ENCODE measurements at regions not wholly inside any gene's neighbourhood (a gene's known extent, or its start where the extent isn't known, plus 50 kb on each side); places are given as distances from the start of the nearest gene placed in this dataset.
A peak's percentile ranks its signal among the peaks of the same experiment; 100 is the strongest.

DNA sequence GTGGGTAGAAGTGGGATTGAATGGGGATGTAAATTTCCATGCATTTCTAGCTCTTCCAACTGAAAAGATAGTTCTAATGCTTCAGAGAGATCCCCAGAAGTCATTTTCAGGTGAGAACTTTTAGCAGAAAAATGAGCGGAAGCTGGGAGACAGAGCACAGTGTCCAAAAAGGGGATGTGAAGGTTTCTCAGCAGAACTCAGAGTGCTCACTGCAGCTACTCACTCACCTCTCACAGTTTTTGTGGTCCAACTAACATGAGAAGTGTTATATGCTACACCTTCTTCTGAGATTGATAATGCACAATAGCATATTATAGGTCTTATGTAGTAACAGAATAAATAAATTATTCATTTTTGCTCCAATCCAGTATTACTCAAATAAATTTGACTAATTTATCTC lies 519.2 kb upstream of the HS3ST5 start:
- H3F3A ChIP-seq (replicated peaks; ENCODE audit: low read depth): no peaks in the 10 kb centered on the region
- no peak for TF ChIP-seq EZH2 (IDR thresholded peaks at IDR 0.05; ENCODE audit: low read depth, unreplicated experiment)
- no peak for TF ChIP-seq ZNF331 (CRISPR knock-in tag; IDR thresholded peaks at IDR 0.05; ENCODE audit: low read depth)
- TF ChIP-seq, protein P1, sequence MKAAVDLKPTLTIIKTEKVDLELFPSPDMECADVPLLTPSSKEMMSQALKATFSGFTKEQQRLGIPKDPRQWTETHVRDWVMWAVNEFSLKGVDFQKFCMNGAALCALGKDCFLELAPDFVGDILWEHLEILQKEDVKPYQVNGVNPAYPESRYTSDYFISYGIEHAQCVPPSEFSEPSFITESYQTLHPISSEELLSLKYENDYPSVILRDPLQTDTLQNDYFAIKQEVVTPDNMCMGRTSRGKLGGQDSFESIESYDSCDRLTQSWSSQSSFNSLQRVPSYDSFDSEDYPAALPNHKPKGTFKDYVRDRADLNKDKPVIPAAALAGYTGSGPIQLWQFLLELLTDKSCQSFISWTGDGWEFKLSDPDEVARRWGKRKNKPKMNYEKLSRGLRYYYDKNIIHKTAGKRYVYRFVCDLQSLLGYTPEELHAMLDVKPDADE (IDR thresholded peaks at IDR 0.05): no peak
- no peak for TF ChIP-seq NANOG (IDR thresholded peaks at IDR 0.05; ENCODE audit: borderline replicate concordance)
- TF ChIP-seq REST (IDR thresholded peaks at IDR 0.05; ENCODE audit: unreplicated experiment): no peak
- no peak for TF ChIP-seq ZNF114 (CRISPR knock-in tag; IDR thresholded peaks at IDR 0.05)
- no peak for TF ChIP-seq POLR2AphosphoS5 (IDR thresholded peaks at IDR 0.05; ENCODE audit: low read depth)
- no peak for TF ChIP-seq CREB1 (CRISPR knock-in tag; IDR thresholded peaks at IDR 0.05; ENCODE audit: low read depth)
- TF ChIP-seq STAT1 (IDR thresholded peaks at IDR 0.05; ENCODE audit: unreplicated experiment): no peak
- no peak for TF ChIP-seq EZH2phosphoT487 (IDR thresholded peaks at IDR 0.05; ENCODE audit: unreplicated experiment)
- TF ChIP-seq CTCF (conservative IDR thresholded peaks at IDR 0.05; ENCODE audit: low read depth in 2 of 2): no peak
- TF ChIP-seq JUNB (IDR thresholded peaks at IDR 0.05; ENCODE audit: unreplicated experiment): no peak
- TF ChIP-seq, protein P2, sequence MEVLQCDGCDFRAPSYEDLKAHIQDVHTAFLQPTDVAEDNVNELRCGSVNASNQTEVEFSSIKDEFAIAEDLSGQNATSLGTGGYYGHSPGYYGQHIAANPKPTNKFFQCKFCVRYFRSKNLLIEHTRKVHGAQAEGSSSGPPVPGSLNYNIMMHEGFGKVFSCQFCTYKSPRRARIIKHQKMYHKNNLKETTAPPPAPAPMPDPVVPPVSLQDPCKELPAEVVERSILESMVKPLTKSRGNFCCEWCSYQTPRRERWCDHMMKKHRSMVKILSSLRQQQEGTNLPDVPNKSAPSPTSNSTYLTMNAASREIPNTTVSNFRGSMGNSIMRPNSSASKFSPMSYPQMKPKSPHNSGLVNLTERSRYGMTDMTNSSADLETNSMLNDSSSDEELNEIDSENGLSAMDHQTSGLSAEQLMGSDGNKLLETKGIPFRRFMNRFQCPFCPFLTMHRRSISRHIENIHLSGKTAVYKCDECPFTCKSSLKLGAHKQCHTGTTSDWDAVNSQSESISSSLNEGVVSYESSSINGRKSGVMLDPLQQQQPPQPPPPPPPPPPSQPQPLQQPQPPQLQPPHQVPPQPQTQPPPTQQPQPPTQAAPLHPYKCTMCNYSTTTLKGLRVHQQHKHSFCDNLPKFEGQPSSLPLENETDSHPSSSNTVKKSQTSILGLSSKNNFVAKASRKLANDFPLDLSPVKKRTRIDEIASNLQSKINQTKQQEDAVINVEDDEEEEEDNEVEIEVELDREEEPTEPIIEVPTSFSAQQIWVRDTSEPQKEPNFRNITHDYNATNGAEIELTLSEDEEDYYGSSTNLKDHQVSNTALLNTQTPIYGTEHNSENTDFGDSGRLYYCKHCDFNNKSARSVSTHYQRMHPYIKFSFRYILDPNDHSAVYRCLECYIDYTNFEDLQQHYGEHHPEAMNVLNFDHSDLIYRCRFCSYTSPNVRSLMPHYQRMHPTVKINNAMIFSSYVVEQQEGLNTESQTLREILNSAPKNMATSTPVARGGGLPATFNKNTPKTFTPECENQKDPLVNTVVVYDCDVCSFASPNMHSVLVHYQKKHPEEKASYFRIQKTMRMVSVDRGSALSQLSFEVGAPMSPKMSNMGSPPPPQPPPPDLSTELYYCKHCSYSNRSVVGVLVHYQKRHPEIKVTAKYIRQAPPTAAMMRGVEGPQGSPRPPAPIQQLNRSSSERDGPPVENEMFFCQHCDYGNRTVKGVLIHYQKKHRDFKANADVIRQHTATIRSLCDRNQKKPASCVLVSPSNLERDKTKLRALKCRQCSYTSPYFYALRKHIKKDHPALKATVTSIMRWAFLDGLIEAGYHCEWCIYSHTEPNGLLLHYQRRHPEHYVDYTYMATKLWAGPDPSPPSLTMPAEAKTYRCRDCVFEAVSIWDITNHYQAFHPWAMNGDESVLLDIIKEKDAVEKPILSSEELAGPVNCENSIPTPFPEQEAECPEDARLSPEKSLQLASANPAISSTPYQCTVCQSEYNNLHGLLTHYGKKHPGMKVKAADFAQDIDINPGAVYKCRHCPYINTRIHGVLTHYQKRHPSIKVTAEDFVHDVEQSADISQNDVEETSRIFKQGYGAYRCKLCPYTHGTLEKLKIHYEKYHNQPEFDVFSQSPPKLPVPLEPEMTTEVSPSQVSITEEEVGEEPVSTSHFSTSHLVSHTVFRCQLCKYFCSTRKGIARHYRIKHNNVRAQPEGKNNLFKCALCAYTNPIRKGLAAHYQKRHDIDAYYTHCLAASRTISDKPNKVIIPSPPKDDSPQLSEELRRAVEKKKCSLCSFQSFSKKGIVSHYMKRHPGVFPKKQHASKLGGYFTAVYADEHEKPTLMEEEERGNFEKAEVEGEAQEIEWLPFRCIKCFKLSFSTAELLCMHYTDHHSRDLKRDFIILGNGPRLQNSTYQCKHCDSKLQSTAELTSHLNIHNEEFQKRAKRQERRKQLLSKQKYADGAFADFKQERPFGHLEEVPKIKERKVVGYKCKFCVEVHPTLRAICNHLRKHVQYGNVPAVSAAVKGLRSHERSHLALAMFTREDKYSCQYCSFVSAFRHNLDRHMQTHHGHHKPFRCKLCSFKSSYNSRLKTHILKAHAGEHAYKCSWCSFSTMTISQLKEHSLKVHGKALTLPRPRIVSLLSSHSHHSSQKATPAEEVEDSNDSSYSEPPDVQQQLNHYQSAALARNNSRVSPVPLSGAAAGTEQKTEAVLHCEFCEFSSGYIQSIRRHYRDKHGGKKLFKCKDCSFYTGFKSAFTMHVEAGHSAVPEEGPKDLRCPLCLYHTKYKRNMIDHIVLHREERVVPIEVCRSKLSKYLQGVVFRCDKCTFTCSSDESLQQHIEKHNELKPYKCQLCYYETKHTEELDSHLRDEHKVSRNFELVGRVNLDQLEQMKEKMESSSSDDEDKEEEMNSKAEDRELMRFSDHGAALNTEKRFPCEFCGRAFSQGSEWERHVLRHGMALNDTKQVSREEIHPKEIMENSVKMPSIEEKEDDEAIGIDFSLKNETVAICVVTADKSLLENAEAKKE (CRISPR knock-in tag; IDR thresholded peaks at IDR 0.05): no peak
- ATAC-seq (no peak), DNase-seq (ENCODE audit: low spot score) (no peak)
- Mint-ChIP-seq H3K4me1 (no peaks in the 10 kb centered on the region), H3K4me3 (no peak overlapping the region), H3K27me3 (ENCODE audit: insufficient read depth, low read depth, poor library complexity) (peaks cover 3% of the 10 kb centered on the region), H3K36me3 (ENCODE audit: low read depth) (peaks cover 3% of the 10 kb centered on the region; the same call in 2 of the 3 replicates), H3K27ac (no peak overlapping the region), H3K9me3 (peaks cover 9% of the 10 kb centered on the region)
- H3K27ac ChIP-seq (ENCODE audit: low read depth): no peak overlapping the region
- no peaks in the 10 kb centered on the region for H4K20me1 ChIP-seq (replicated peaks; ENCODE audit: insufficient read depth)
- H3K4me3 ChIP-seq: no peak overlapping the region
- H3K9me2 ChIP-seq (ENCODE audit: insufficient read depth): no peaks in the 10 kb centered on the region
- 0 out of 2 replicates have a peak overlapping the region, but pooled peaks have one; percentile 12 for H2AFZ ChIP-seq
- H3K36me3 ChIP-seq (ENCODE audit: insufficient read depth): no peaks in the 10 kb centered on the region
- no peaks in the 10 kb centered on the region for H3K79me2 ChIP-seq (replicated peaks; ENCODE audit: insufficient read depth)
- H3K27me3 ChIP-seq (ENCODE audit: insufficient read depth): no peaks in the 10 kb centered on the region
- H3K4me2 ChIP-seq: no peak overlapping the region
- H3K4me1 ChIP-seq (ENCODE audit: insufficient read depth): no peaks in the 10 kb centered on the region

Measured in GM23338 (cell line).